DND-41 (cell line): ENCODE measurements at regions not wholly inside any gene's neighbourhood (a gene's known extent, or its start where the extent isn't known, plus 50 kb on each side); places are given as distances from the start of the nearest gene placed in this dataset.

Experiments
- ATAC-seq: fragments of 200-7000 bp; cut with Tn5 transposase; 3 replicates; pipeline ENCODE4 v1.9.1; 2021; ENCODE audit warnings: low read depth; ENCODE audit not compliant: insufficient read depth
- DNase-seq: peaks from one replicate; pipeline ENCODE4 v3.0.0-alpha.2; 2020
- H2AFZ ChIP-seq: 2 replicates; pipeline ENCODE4 v1.6.0; 2012; ENCODE audit warnings: low read depth, low read length
- H3K27ac ChIP-seq: 2 replicates; pipeline ENCODE4 v1.5.1; 2012; ENCODE audit warnings: low read length, inconsistent platforms
- H3K27me3 ChIP-seq: fragments of 200-600 bp; sonication (generic); 2 replicates; pipeline ENCODE4 v1.6.0; 2012; ENCODE audit warnings: low read length, mild to moderate bottlenecking, inconsistent platforms; ENCODE audit not compliant: insufficient read depth, poor library complexity
- H3K36me3 ChIP-seq: 2 replicates; pipeline ENCODE4 v1.5.1; 2012; ENCODE audit warnings: low read length, inconsistent platforms; ENCODE audit not compliant: insufficient read depth
- H3K4me1 ChIP-seq: 2 replicates; pipeline ENCODE4 v1.5.1; 2012; ENCODE audit warnings: mild to moderate bottlenecking, low read length; ENCODE audit not compliant: insufficient read depth
- H3K4me2 ChIP-seq: 2 replicates; pipeline ENCODE4 v1.6.0; 2012; ENCODE audit warnings: mild to moderate bottlenecking, moderate library complexity, low read length, inconsistent platforms; ENCODE audit not compliant: insufficient read depth
- H3K4me3 ChIP-seq, 2 experiments: fragments of 200-600 bp in 1 of 2; shearing (Covaris generic) in 1 of 2; 2 replicates each; pipeline ENCODE4 v1.5.1; 2012 to 2016; ENCODE audit warnings: inconsistent platforms in 2 of 2, low read length in 2 of 2, mild to moderate bottlenecking in 2 of 2, low read depth in 1 of 2, moderate library complexity in 1 of 2
- H3K79me2 ChIP-seq: 2 replicates; pipeline ENCODE4 v1.6.0; 2012; ENCODE audit warnings: low read length, inconsistent platforms; ENCODE audit not compliant: insufficient read depth
- H3K9ac ChIP-seq: 2 replicates; pipeline ENCODE4 v1.6.0; 2012; ENCODE audit warnings: low read depth, mild to moderate bottlenecking, inconsistent platforms, low read length, moderate library complexity
- H3K9me3 ChIP-seq: 2 replicates; pipeline ENCODE4 v1.5.1; 2012; ENCODE audit warnings: low read length, moderate library complexity, mild to moderate bottlenecking, inconsistent platforms; ENCODE audit not compliant: insufficient read depth, severe bottlenecking
- H4K20me1 ChIP-seq: 2 replicates; pipeline ENCODE4 v1.6.0; 2012; ENCODE audit warnings: low read length; ENCODE audit not compliant: insufficient read depth
- EZH2 ChIP-seq: IDR thresholded peaks from 3 replicates; pipeline ENCODE4 v1.6.1; 2012; ENCODE audit warnings: borderline replicate concordance, low read depth, mild to moderate bottlenecking, moderate library complexity, low read length, inconsistent platforms; ENCODE audit not compliant: severe bottlenecking
- TF ChIP-seq, protein P1 (sequence below): IDR thresholded peaks from 2 replicates; pipeline ENCODE4 v1.5.1; 2012; ENCODE audit warnings: borderline replicate concordance, low read length, moderate library complexity, mild to moderate bottlenecking; ENCODE audit not compliant: poor library complexity, severe bottlenecking; ENCODE audit errors: extremely low read depth

DNA sequence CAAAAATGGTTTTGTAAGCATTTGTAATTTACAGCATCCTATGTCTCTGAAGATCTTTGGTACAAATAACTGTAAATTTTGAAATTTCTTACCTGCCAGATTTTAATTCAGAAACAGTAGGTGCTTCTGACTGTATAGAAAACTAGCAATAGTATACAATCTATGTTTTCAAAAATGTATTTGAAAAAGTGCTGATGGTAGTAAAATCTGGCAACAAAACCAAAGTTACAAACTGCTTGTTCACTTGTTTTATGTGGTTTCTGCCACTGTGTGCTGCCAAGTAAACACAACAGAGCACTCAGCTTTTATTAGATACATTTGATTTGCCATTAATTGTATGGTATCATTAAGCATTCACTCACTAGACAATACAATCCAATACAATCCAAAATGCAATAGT, 206.1 kb downstream of the CPE start:
- Histone ChIP-seq H3K4me2 (no peak overlapping the region), H3K4me3 (no peak overlapping the region), H3K27ac (no peak overlapping the region), H3K79me2 (no peaks in the 10 kb centered on the region), H2AFZ (no peak overlapping the region), H3K4me1 (no peaks in the 10 kb centered on the region), H3K36me3 (no peaks in the 10 kb centered on the region), H4K20me1 (no peaks in the 10 kb centered on the region), H3K27me3 (no peaks in the 10 kb centered on the region), H3K9ac (no peak overlapping the region), H3K9me3 (no peaks in the 10 kb centered on the region)
- TF ChIP-seq, protein P1, sequence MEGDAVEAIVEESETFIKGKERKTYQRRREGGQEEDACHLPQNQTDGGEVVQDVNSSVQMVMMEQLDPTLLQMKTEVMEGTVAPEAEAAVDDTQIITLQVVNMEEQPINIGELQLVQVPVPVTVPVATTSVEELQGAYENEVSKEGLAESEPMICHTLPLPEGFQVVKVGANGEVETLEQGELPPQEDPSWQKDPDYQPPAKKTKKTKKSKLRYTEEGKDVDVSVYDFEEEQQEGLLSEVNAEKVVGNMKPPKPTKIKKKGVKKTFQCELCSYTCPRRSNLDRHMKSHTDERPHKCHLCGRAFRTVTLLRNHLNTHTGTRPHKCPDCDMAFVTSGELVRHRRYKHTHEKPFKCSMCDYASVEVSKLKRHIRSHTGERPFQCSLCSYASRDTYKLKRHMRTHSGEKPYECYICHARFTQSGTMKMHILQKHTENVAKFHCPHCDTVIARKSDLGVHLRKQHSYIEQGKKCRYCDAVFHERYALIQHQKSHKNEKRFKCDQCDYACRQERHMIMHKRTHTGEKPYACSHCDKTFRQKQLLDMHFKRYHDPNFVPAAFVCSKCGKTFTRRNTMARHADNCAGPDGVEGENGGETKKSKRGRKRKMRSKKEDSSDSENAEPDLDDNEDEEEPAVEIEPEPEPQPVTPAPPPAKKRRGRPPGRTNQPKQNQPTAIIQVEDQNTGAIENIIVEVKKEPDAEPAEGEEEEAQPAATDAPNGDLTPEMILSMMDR, result no peak
- TF ChIP-seq EZH2, result no peak
- ATAC-seq (no peak), DNase-seq (no peak)

DNA sequence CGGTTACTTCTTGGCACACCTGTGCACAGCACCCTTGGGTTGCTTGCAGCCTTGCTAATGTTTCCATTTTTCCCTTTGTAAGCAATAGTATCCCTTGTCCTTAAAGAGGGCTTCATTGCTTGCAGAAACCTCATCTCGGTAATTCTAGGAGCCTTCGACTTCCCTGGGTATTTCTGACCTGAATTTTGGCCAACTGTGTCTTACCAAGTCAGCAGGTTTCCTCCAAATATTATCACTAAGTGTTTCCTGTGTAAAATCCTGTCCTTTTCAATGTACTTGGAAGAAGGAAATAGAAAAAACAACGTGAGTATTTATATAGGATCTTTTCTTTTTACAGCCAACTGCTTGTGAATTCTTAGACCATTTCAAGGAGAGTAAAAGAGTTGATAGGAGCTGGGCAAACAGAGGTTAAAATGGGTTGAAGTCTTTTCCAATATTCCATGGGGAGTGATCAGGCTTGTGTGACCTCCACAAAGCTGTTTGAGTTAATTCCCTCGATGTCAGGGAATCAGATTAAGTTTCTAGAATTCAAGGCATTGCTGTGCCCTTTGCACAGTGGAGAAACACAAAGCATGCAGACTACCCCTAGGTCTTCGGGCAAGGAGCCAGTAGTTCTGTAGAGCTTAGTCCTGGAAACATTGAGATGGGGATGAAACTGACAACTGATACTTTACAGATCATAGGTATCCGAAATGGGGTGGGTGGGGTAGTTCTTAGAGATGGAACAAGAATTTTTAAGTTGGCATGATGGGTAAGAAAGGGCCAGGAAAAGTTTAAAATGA, 209.9 kb downstream of the CPE start:
- Histone ChIP-seq H3K79me2 (no peaks in the 10 kb centered on the region), H3K9me3 (no peaks in the 10 kb centered on the region)

DNA sequence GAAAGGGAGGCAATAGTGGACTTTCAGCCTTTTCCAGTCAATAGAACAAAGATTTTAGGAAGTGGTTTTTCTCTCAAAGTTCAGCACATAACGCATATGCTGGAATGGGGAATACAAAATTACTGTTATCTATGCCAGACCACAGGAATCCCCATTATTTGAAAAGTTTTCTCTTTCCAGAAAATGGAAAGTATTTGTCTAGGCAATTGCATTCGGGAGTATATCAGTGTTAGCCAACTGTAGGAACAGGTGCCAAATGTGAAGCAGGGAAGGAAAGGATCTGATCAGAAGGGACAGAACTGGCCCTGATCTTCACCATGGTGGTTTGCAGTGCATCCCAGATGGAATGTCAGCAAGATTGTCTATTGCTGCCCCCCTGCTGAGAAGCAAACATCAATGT, 213.6 kb downstream of the CPE start:
- no peak for ATAC-seq
- H4K20me1 ChIP-seq, result no peaks in the 10 kb centered on the region

More for the DNA sequence above, 209.9 kb downstream of the CPE start:
- Histone ChIP-seq H3K9ac (no peak overlapping the region), H3K4me1 (no peaks in the 10 kb centered on the region), H3K4me2 (no peak overlapping the region), H3K27ac (no peak overlapping the region), H2AFZ (no peak overlapping the region), H3K36me3 (no peaks in the 10 kb centered on the region), H3K27me3 (no peaks in the 10 kb centered on the region), H3K4me3 (no peak overlapping the region), H4K20me1 (no peaks in the 10 kb centered on the region)
- no peak for TF ChIP-seq EZH2
- TF ChIP-seq, protein P1, result no peak
- DNase-seq, result no peak
- ATAC-seq, result no peak

More for the DNA sequence above, 213.6 kb downstream of the CPE start:
- TF ChIP-seq EZH2, result no peak
- TF ChIP-seq, protein P1, result no peak
- no peaks in the 10 kb centered on the region for H3K36me3 ChIP-seq
- H3K9ac ChIP-seq, result no peak overlapping the region
- H3K27ac ChIP-seq, result no peak overlapping the region
- no peaks in the 10 kb centered on the region for H3K79me2 ChIP-seq
- H3K4me2 ChIP-seq, result no peak overlapping the region
- no peak for DNase-seq
- no peaks in the 10 kb centered on the region for H3K4me1 ChIP-seq
- H3K4me3 ChIP-seq, result no peak overlapping the region
- no peaks in the 10 kb centered on the region for H3K27me3 ChIP-seq
- H3K9me3 ChIP-seq, result no peaks in the 10 kb centered on the region
- H2AFZ ChIP-seq, result no peak overlapping the region
